ENCODE measurements at regions not wholly inside any gene's neighbourhood (a gene's known extent, or its start where the extent isn't known, plus 50 kb on each side); places are given as distances from the start of the nearest gene placed in this dataset.

DNA sequence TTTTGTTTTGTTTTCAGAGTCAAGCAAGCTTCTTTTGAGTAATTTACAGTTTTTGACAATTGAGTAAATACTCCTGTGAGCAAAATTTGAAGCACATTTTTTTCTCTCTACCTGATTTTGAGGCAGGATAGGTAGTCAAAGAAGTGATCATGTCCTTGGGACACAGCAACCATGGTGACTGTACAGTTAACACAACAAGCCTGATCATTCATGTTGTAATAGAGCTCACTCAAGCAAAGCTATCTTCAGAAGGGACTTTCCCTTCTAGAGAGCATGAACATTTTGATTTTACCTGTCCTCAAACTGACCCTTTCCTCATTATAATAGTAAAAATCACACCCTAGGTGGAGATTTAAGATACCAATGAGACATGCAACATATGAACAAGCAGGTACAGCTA is 126.5 kb upstream of the KCNK1 start:
- no peak overlapping the region for H3K23ac ChIP-seq (ENCODE audit: low read depth, low read length, poor library complexity)
- H3K27me3 ChIP-seq (ENCODE audit: control insufficient read depth in 3 of 3, insufficient read depth in 3 of 3, low read depth in 1 of 3, low read length in 3 of 3) = no peaks in the 10 kb centered on the region
- H3K4ac ChIP-seq (ENCODE audit: low read length) = no peak overlapping the region
- H2AFZ ChIP-seq (ENCODE audit: low read length) = no peak overlapping the region
- no peak overlapping the region for H3K14ac ChIP-seq (ENCODE audit: low read length)
- H3K79me1 ChIP-seq (ENCODE audit: low read depth, low read length) = no peaks in the 10 kb centered on the region
- no peak overlapping the region for H4K91ac ChIP-seq (ENCODE audit: low read depth, low read length, poor library complexity)
- no peak overlapping the region for H2BK5ac ChIP-seq (ENCODE audit: low read length)
- H3K9me3 ChIP-seq (replicated peaks in 1 of 2; ENCODE audit: control insufficient read depth in 2 of 2, insufficient read depth in 1 of 2, low read depth in 1 of 2, low read length in 2 of 2) = no peaks in the 10 kb centered on the region
- H3K36me3 ChIP-seq (replicated peaks in 1 of 2; ENCODE audit: control insufficient read depth in 2 of 2, insufficient read depth in 2 of 2, low read length in 2 of 2) = no peaks in the 10 kb centered on the region
- H3K4me1 ChIP-seq (ENCODE audit: control insufficient read depth in 2 of 2, insufficient read depth in 1 of 2, low read depth in 1 of 2, low read length in 2 of 2) = no peaks in the 10 kb centered on the region
- H3K27ac ChIP-seq (replicated peaks; ENCODE audit: low read length) = no peak overlapping the region
- H2BK120ac ChIP-seq (ENCODE audit: low read depth, low read length) = no peak overlapping the region
- DNase-seq (ENCODE audit: low spot score) = no peak
- H3K18ac ChIP-seq (ENCODE audit: low read length) = no peak overlapping the region
- H3K9ac ChIP-seq (ENCODE audit: low read depth, low read length, poor library complexity) = no peak overlapping the region
- H3K4me2 ChIP-seq (ENCODE audit: insufficient read depth, low read length, poor library complexity, severe bottlenecking) = no peak overlapping the region
- no peak overlapping the region for H2AK5ac ChIP-seq (ENCODE audit: low read depth, low read length)
- H3K4me3 ChIP-seq (ENCODE audit: low read length in 2 of 2) = no peak overlapping the region
- no peak overlapping the region for H2BK12ac ChIP-seq (ENCODE audit: low read length)
- H2BK15ac ChIP-seq (ENCODE audit: low read length) = no peak overlapping the region
- no peak overlapping the region for H4K8ac ChIP-seq (ENCODE audit: low read depth, low read length)

DNA sequence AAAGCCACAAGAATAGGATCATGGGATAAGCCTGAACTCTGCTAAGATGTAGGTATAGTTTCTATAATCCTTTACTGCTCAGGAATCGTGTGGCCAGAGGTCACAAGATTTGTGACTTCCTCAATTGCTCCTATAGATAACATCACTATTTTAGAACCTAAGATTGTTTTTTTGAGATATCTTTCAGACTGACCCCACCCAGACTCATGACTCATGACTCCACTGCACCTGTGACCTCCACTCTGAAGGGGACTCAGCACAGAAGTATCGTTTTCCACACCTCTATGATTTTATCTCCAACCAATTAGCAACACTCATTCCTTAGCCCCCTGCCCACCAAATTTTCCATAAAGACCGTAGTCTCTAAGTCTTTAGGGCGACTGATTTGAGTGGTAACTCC is 124.5 kb upstream of the KCNK1 start:
- Histone ChIP-seq H2AFZ (ENCODE audit: low read length) (no peak overlapping the region), H3K27ac (replicated peaks; ENCODE audit: low read length) (no peak overlapping the region), H3K4me2 (ENCODE audit: insufficient read depth, low read length, poor library complexity, severe bottlenecking) (no peak overlapping the region), H2AK5ac (ENCODE audit: low read depth, low read length) (no peak overlapping the region), H3K9me3 (replicated peaks in 1 of 2; ENCODE audit: control insufficient read depth in 2 of 2, insufficient read depth in 1 of 2, low read depth in 1 of 2, low read length in 2 of 2) (no peaks in the 10 kb centered on the region), H3K27me3 (ENCODE audit: control insufficient read depth in 3 of 3, insufficient read depth in 3 of 3, low read depth in 1 of 3, low read length in 3 of 3) (no peaks in the 10 kb centered on the region), H3K36me3 (replicated peaks in 1 of 2; ENCODE audit: control insufficient read depth in 2 of 2, insufficient read depth in 2 of 2, low read length in 2 of 2) (no peaks in the 10 kb centered on the region), H2BK120ac (ENCODE audit: low read depth, low read length) (no peak overlapping the region), H4K8ac (ENCODE audit: low read depth, low read length) (no peak overlapping the region), H3K4me3 (ENCODE audit: low read length in 2 of 2) (no peak overlapping the region), H4K91ac (ENCODE audit: low read depth, low read length, poor library complexity) (no peak overlapping the region), H2BK5ac (ENCODE audit: low read length) (no peak overlapping the region), H3K4me1 (ENCODE audit: control insufficient read depth in 2 of 2, insufficient read depth in 1 of 2, low read depth in 1 of 2, low read length in 2 of 2) (no peaks in the 10 kb centered on the region), H3K79me1 (ENCODE audit: low read depth, low read length) (no peaks in the 10 kb centered on the region), H2BK12ac (ENCODE audit: low read length) (no peak overlapping the region), H3K14ac (ENCODE audit: low read length) (no peak overlapping the region), H3K9ac (ENCODE audit: low read depth, low read length, poor library complexity) (no peak overlapping the region), H2BK15ac (ENCODE audit: low read length) (no peak overlapping the region), H3K4ac (ENCODE audit: low read length) (no peak overlapping the region), H3K18ac (ENCODE audit: low read length) (no peak overlapping the region), H3K23ac (ENCODE audit: low read depth, low read length, poor library complexity) (no peak overlapping the region)
- DNase-seq (ENCODE audit: low spot score) = no peak
- WGBS, 2 donors (ENCODE audit: extremely low coverage in 2 of 2, insufficient read length in 2 of 2, insufficient replicate concordance in 1 of 2) = no CpG with 5 or more reads among the region's 4 CpGs

DNA sequence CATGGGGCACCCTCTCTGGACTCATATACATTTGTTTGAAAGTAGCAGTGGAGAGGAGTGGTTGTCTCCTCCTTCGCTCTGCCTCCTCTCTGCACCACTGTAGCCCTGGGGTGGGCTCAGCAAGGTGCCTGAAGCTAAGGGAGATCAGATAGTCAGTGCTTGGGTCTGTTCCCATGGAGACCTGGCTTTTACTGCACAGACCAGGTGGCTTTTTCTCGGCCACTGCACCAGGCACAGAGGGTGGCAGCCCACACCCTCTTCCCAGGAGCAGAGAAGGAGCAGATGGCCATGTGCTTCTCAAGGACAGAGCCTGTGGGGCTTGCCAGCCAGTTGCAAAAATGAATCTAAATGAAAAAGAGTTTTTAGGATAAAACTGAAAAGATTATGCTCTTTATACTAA is 123.4 kb upstream of the KCNK1 start:
- Histone ChIP-seq H2AK5ac (ENCODE audit: low read depth, low read length) (no peak overlapping the region), H3K27ac (replicated peaks; ENCODE audit: low read length) (no peak overlapping the region), H2BK5ac (ENCODE audit: low read length) (no peak overlapping the region), H3K14ac (ENCODE audit: low read length) (no peak overlapping the region), H2BK12ac (ENCODE audit: low read length) (no peak overlapping the region), H2BK120ac (ENCODE audit: low read depth, low read length) (no peak overlapping the region), H3K4me2 (ENCODE audit: insufficient read depth, low read length, poor library complexity, severe bottlenecking) (no peak overlapping the region), H3K4ac (ENCODE audit: low read length) (no peak overlapping the region), H3K23ac (ENCODE audit: low read depth, low read length, poor library complexity) (no peak overlapping the region), H3K9me3 (replicated peaks in 1 of 2; ENCODE audit: control insufficient read depth in 2 of 2, insufficient read depth in 1 of 2, low read depth in 1 of 2, low read length in 2 of 2) (no peaks in the 10 kb centered on the region), H2BK15ac (ENCODE audit: low read length) (no peak overlapping the region), H3K4me3 (ENCODE audit: low read length in 2 of 2) (no peak overlapping the region), H3K9ac (ENCODE audit: low read depth, low read length, poor library complexity) (no peak overlapping the region), H4K8ac (ENCODE audit: low read depth, low read length) (peak overlapping the region; percentile 44), H3K79me1 (ENCODE audit: low read depth, low read length) (no peaks in the 10 kb centered on the region), H3K27me3 (ENCODE audit: control insufficient read depth in 3 of 3, insufficient read depth in 3 of 3, low read depth in 1 of 3, low read length in 3 of 3) (no peaks in the 10 kb centered on the region), H3K4me1 (ENCODE audit: control insufficient read depth in 2 of 2, insufficient read depth in 1 of 2, low read depth in 1 of 2, low read length in 2 of 2) (no peaks in the 10 kb centered on the region), H4K91ac (ENCODE audit: low read depth, low read length, poor library complexity) (no peak overlapping the region), H3K18ac (ENCODE audit: low read length) (peak overlapping the region; percentile 9), H2AFZ (ENCODE audit: low read length) (no peak overlapping the region), H3K36me3 (replicated peaks in 1 of 2; ENCODE audit: control insufficient read depth in 2 of 2, insufficient read depth in 2 of 2, low read length in 2 of 2) (no peaks in the 10 kb centered on the region)
- no peak for DNase-seq (ENCODE audit: low spot score)
- WGBS, 2 donors (ENCODE audit: extremely low coverage in 2 of 2, insufficient read length in 2 of 2, insufficient replicate concordance in 1 of 2) = no CpG with 5 or more reads among the region's 2 CpGs

DNA sequence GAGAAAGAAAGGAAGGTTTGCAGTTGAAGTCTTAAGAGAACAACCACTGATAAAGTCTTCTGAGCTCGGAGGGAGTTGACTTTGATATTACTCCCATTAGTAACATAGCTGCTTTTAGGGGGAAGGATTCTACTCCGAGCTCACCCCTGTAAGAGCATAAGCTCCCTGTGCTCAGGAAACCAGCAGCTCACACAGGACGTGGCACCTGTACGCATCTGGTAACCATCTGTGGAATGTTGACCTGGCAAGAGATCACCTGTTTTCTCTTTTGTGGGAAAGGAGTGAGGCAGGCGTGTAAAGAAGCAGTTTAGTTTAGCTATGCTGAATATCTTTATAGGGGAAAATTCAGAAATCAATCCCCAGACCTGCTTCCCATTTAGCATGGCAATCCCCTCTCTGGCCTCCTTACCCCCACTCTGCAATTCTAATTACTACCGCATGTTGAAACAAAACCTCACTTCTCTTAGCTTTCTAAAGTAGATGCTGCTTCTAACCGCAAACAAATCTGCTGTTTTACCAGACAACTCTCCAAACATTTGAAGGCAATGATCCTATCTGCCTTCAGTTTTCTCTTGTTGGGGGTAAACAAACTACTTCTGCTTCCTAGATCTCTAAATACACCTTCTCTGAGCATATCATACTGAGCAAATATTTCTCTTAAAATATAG is 121.8 kb upstream of the KCNK1 start:
- H3K27ac ChIP-seq (replicated peaks; ENCODE audit: low read length) = no peak overlapping the region
- no peak overlapping the region for H3K9ac ChIP-seq (ENCODE audit: low read depth, low read length, poor library complexity)
- no peak overlapping the region for H3K4ac ChIP-seq (ENCODE audit: low read length)
- H3K4me1 ChIP-seq (ENCODE audit: control insufficient read depth in 2 of 2, insufficient read depth in 1 of 2, low read depth in 1 of 2, low read length in 2 of 2) = no peaks in the 10 kb centered on the region
- no peak overlapping the region for H2AFZ ChIP-seq (ENCODE audit: low read length)
- H3K4me2 ChIP-seq (ENCODE audit: insufficient read depth, low read length, poor library complexity, severe bottlenecking) = no peak overlapping the region
- H3K23ac ChIP-seq (ENCODE audit: low read depth, low read length, poor library complexity) = no peak overlapping the region
- H3K36me3 ChIP-seq (replicated peaks in 1 of 2; ENCODE audit: control insufficient read depth in 2 of 2, insufficient read depth in 2 of 2, low read length in 2 of 2) = no peaks in the 10 kb centered on the region
- no peak overlapping the region for H2AK5ac ChIP-seq (ENCODE audit: low read depth, low read length)
- H4K8ac ChIP-seq (ENCODE audit: low read depth, low read length) = no peak overlapping the region
- DNase-seq (ENCODE audit: low spot score) = no peak
- H3K18ac ChIP-seq (ENCODE audit: low read length) = no peak overlapping the region
- H3K4me3 ChIP-seq (ENCODE audit: low read length in 2 of 2) = no peak overlapping the region
- H3K14ac ChIP-seq (ENCODE audit: low read length) = no peak overlapping the region
- no peak overlapping the region for H4K91ac ChIP-seq (ENCODE audit: low read depth, low read length, poor library complexity)
- no CpG with 5 or more reads among the region's 7 CpGs for WGBS, 2 donors (ENCODE audit: extremely low coverage in 2 of 2, insufficient read length in 2 of 2, insufficient replicate concordance in 1 of 2)
- no peaks in the 10 kb centered on the region for H3K79me1 ChIP-seq (ENCODE audit: low read depth, low read length)
- no peaks in the 10 kb centered on the region for H3K9me3 ChIP-seq (replicated peaks in 1 of 2; ENCODE audit: control insufficient read depth in 2 of 2, insufficient read depth in 1 of 2, low read depth in 1 of 2, low read length in 2 of 2)
- no peak overlapping the region for H2BK120ac ChIP-seq (ENCODE audit: low read depth, low read length)
- H3K27me3 ChIP-seq (ENCODE audit: control insufficient read depth in 3 of 3, insufficient read depth in 3 of 3, low read depth in 1 of 3, low read length in 3 of 3) = no peaks in the 10 kb centered on the region
- no peak overlapping the region for H2BK5ac ChIP-seq (ENCODE audit: low read length)
- no peak overlapping the region for H2BK15ac ChIP-seq (ENCODE audit: low read length)
- H2BK12ac ChIP-seq (ENCODE audit: low read length) = no peak overlapping the region

Measured in neuronal stem cell (in vitro differentiated cells).